Occipital lobe (tissue), 1 donor: ENCODE measurements at regions not wholly inside any gene's neighbourhood (a gene's known extent, or its start where the extent isn't known, plus 50 kb on each side); places are given as distances from the start of the nearest gene placed in this dataset.

Experiments
- DNase-seq: peaks from one replicate; lab custom pipeline; 2025; lab: John Stamatoyannopoulos, UW

- no peak for DNase-seq
These were observed 835.6 kb upstream of the GRAMD2B start for GRCh38 chr5:125587631-125588030.

GRCh38 chr5:125592856-125593255 is 830.4 kb upstream of the GRAMD2B start:
- no peak for DNase-seq

- no peak for DNase-seq
These were observed 828.1 kb upstream of the GRAMD2B start for GRCh38 chr5:125595095-125595494.

GRCh38 chr5:125595845-125596244 is 827.4 kb upstream of the GRAMD2B start:
- no peak for DNase-seq

GRCh38 chr5:125597338-125597737 is 825.9 kb upstream of the GRAMD2B start:
- DNase-seq = no peak

- no peak for DNase-seq
These were observed 822.6 kb upstream of the GRAMD2B start for GRCh38 chr5:125600559-125600958.

GRCh38 chr5:125602184-125602583 is 821.0 kb upstream of the GRAMD2B start:
- DNase-seq = no peak

GRCh38 chr5:125603321-125603720 is 819.9 kb upstream of the GRAMD2B start:
- DNase-seq = no peak

- DNase-seq = no peak
These were observed 819.1 kb upstream of the GRAMD2B start for GRCh38 chr5:125604104-125604503.

- DNase-seq = no peak
These were observed 816.2 kb upstream of the GRAMD2B start for GRCh38 chr5:125607018-125607417.

GRCh38 chr5:125609011-125609410 is 814.2 kb upstream of the GRAMD2B start:
- DNase-seq = no peak

GRCh38 chr5:125610892-125611291 is 812.3 kb upstream of the GRAMD2B start:
- no peak for DNase-seq

- DNase-seq = no peak
These were observed 811.7 kb upstream of the GRAMD2B start for GRCh38 chr5:125611541-125611940.

- no peak for DNase-seq
These were observed 811.0 kb upstream of the GRAMD2B start for GRCh38 chr5:125612181-125612721.

GRCh38 chr5:125612776-125613175 is 810.4 kb upstream of the GRAMD2B start:
- no peak for DNase-seq

- no peak for DNase-seq
These were observed 793.0 kb upstream of the GRAMD2B start for GRCh38 chr5:125630237-125630636.

- DNase-seq = no peak
These were observed 789.7 kb upstream of the GRAMD2B start for GRCh38 chr5:125633523-125633922.

- no peak for DNase-seq
These were observed 788.9 kb upstream of the GRAMD2B start for GRCh38 chr5:125634216-125634835.

- DNase-seq = no peak
These were observed 783.4 kb upstream of the GRAMD2B start for GRCh38 chr5:125639858-125640257.

- DNase-seq = no peak
These were observed 770.4 kb upstream of the GRAMD2B start for GRCh38 chr5:125652761-125653160.

GRCh38 chr5:125654392-125654791 is 768.8 kb upstream of the GRAMD2B start:
- no peak for DNase-seq

- DNase-seq = no peak
These were observed 768.1 kb upstream of the GRAMD2B start for GRCh38 chr5:125655156-125655555.

- DNase-seq = no peak
These were observed 765.3 kb upstream of the GRAMD2B start for GRCh38 chr5:125657936-125658335.
